ENCODE measurements at regions not wholly inside any gene's neighbourhood (a gene's known extent, or its start where the extent isn't known, plus 50 kb on each side); places are given as distances from the start of the nearest gene placed in this dataset.

- no peak overlapping the region for H3K27ac ChIP-seq (ENCODE audit: low read depth, low read length)
- ChIA-PET POLR2A (no interaction called here), CTCF (no interaction called here)
- H3K9me3 ChIP-seq (ENCODE audit: control insufficient read depth, insufficient read depth, low read length), result no peaks in the 10 kb centered on the region
- H3K4me3 ChIP-seq (ENCODE audit: low read depth, low read length), result no peak overlapping the region
- no peaks in the 10 kb centered on the region for H3K27me3 ChIP-seq (ENCODE audit: control insufficient read depth, insufficient read depth, low read length)
- TF ChIP-seq CTCF (IDR thresholded peaks at IDR 0.05; ENCODE audit: low read depth, low read length), result no peak
- no peak for DNase-seq (ENCODE audit: low read depth, low spot score)
Observed at GRCh38 chr2:138396843-138397242, 104.7 kb upstream of the SPOPL start.

DNA sequence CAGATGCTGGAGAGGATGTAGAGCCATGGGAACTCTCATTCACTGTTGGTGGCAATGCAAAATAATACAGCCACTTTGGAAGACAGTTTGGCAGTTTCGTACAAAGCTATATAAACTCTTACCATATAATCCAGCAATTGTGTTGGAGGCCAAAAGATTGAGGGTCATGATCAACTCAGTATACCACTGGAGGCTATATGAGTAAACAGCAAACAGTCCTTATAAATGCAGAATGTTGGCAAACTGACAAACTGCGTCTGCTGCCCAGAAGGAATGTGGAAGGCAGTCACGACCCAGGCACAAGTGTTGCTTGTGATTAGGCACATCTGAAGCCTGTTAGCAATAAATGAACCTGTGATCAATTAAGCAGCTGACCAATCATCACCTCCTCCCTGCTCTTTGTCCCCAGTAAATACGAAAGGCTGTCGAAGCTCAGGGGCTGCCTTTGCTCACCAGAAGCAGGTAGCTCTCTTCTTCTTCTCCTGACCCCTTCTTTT lies 98.1 kb upstream of the SPOPL start:
- no peak for TF ChIP-seq CTCF (IDR thresholded peaks at IDR 0.05; ENCODE audit: low read depth, low read length)
- DNase-seq (ENCODE audit: low read depth, low spot score), result no peak
- Histone ChIP-seq H3K27ac (ENCODE audit: low read depth, low read length) (no peak overlapping the region), H3K4me3 (ENCODE audit: low read depth, low read length) (no peak overlapping the region), H3K9me3 (ENCODE audit: control insufficient read depth, insufficient read depth, low read length) (no peaks in the 10 kb centered on the region), H3K27me3 (ENCODE audit: control insufficient read depth, insufficient read depth, low read length) (no peaks in the 10 kb centered on the region)
- CTCF ChIA-PET, result interaction anchor here (1.4 kb wide), 1 partner anchor 29 kb away, joined by 4 read pairs; no protein-coding TSS in a partner anchor
- POLR2A ChIA-PET, result no interaction called here

DNA sequence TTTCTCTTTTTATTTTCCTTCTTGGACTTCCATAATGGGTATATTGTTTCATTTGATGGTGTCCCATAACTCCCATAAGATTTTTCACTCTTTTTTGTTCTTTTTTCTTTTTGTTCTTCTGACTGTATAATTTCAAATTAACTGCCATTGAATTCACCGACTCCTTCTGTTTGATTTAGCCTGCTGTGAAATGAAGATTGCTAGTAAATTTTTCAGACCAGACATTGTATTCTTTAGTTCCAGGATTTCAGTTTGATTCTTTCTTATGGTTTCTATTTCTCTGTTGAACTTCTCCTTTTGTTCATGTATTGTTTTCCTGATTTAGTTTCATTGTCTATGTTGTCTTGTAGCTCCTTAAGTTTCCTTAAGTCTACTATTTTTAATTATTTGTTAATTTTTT lies 87.6 kb upstream of the SPOPL start:
- Histone ChIP-seq H3K27ac (ENCODE audit: low read depth, low read length) (no peak overlapping the region), H3K9me3 (ENCODE audit: control insufficient read depth, insufficient read depth, low read length) (no peaks in the 10 kb centered on the region; the same call in 1 of the 2 replicates), H3K4me3 (ENCODE audit: low read depth, low read length) (no peak overlapping the region), H3K27me3 (ENCODE audit: control insufficient read depth, insufficient read depth, low read length) (no peaks in the 10 kb centered on the region)
- ChIA-PET CTCF (no interaction called here), POLR2A (no interaction called here)
- no peak for DNase-seq (ENCODE audit: low read depth, low spot score)
- no peak for TF ChIP-seq CTCF (IDR thresholded peaks at IDR 0.05; ENCODE audit: low read depth, low read length)

GRCh38 chr2:138415985-138416384 lies 85.6 kb upstream of the SPOPL start:
- H3K9me3 ChIP-seq (ENCODE audit: control insufficient read depth, insufficient read depth, low read length), result no peaks in the 10 kb centered on the region; the same call in 1 of the 2 replicates
- ChIA-PET CTCF (no interaction called here), POLR2A (no interaction called here)
- no peaks in the 10 kb centered on the region for H3K27me3 ChIP-seq (ENCODE audit: control insufficient read depth, insufficient read depth, low read length)
- DNase-seq (ENCODE audit: low read depth, low spot score), result no peak
- H3K27ac ChIP-seq (ENCODE audit: low read depth, low read length), result no peak overlapping the region
- no peak overlapping the region for H3K4me3 ChIP-seq (ENCODE audit: low read depth, low read length)
- TF ChIP-seq CTCF (IDR thresholded peaks at IDR 0.05; ENCODE audit: low read depth, low read length), result no peak

DNA sequence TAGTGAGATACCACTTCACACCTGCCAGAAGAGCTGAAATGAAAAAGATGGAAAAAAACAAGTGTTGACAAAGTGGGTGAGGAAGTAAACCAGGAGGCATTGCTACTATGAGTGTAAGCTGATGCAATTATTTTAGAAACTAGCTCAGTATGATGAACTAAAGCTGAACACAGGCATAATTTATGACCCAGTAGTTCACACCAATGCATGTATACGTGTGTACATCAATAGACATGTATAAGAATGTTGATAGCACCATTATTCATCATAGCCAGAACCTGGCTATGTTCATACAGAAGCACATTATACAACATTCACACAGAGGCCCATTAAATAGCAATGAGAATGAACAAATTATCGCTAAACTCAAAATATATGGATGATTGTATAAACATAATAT lies 83.1 kb upstream of the SPOPL start:
- no peak for TF ChIP-seq CTCF (IDR thresholded peaks at IDR 0.05; ENCODE audit: low read depth, low read length)
- no peak overlapping the region for H3K4me3 ChIP-seq (ENCODE audit: low read depth, low read length)
- no peak overlapping the region for H3K27ac ChIP-seq (ENCODE audit: low read depth, low read length)
- ChIA-PET CTCF (no interaction called here), POLR2A (no interaction called here)
- no peak for DNase-seq (ENCODE audit: low read depth, low spot score)
- no peaks in the 10 kb centered on the region; the same call in 1 of the 2 replicates for H3K9me3 ChIP-seq (ENCODE audit: control insufficient read depth, insufficient read depth, low read length)
- no peaks in the 10 kb centered on the region for H3K27me3 ChIP-seq (ENCODE audit: control insufficient read depth, insufficient read depth, low read length)
